ENCODE measurements at regions not wholly inside any gene's neighbourhood (a gene's known extent, or its start where the extent isn't known, plus 50 kb on each side); places are given as distances from the start of the nearest gene placed in this dataset.
A peak's percentile ranks its signal among the peaks of the same experiment; 100 is the strongest.

DNA sequence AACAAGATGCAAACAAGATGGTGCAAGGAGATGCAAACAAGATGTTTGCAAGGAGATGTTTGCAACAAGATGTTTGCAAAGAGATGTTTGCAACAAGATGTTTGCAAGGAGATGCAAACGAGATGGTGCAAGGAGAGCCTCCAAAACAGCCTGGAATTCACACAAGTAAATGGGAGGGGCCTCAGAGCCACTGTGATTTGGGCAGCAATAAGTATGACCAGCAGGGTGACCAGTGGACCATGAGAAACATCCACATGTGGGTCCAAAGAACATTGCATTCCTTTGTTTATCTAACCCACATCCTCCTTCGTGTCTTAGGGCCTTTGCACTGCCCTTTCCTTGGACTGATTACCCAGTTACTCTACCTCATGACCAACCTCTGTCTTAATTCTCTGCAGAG is 162.9 kb downstream of the PLPP3 start:
- POLR2A ChIA-PET: no interaction called here
- no TSS peak for BruUV-seq (replicated peaks)
- intact Hi-C loops (cut with micrococcal nuclease): no loop called here
- Mint-ChIP-seq H3K4me1 (ENCODE audit: insufficient read depth, unreplicated experiment) (no peaks in the 10 kb centered on the region), H3K4me3 (ENCODE audit: unreplicated experiment) (no peak overlapping the region), H3K36me3 (ENCODE audit: insufficient read depth, unreplicated experiment) (no peaks in the 10 kb centered on the region), H3K9me3 (ENCODE audit: unreplicated experiment) (no peaks in the 10 kb centered on the region), H3K27ac (ENCODE audit: low read depth, unreplicated experiment) (no peak overlapping the region), H3K27me3 (ENCODE audit: insufficient read depth, unreplicated experiment) (peaks cover 11% of the 10 kb centered on the region)
- CTCF ChIA-PET: no interaction called here
- TF ChIP-seq, protein P1, sequence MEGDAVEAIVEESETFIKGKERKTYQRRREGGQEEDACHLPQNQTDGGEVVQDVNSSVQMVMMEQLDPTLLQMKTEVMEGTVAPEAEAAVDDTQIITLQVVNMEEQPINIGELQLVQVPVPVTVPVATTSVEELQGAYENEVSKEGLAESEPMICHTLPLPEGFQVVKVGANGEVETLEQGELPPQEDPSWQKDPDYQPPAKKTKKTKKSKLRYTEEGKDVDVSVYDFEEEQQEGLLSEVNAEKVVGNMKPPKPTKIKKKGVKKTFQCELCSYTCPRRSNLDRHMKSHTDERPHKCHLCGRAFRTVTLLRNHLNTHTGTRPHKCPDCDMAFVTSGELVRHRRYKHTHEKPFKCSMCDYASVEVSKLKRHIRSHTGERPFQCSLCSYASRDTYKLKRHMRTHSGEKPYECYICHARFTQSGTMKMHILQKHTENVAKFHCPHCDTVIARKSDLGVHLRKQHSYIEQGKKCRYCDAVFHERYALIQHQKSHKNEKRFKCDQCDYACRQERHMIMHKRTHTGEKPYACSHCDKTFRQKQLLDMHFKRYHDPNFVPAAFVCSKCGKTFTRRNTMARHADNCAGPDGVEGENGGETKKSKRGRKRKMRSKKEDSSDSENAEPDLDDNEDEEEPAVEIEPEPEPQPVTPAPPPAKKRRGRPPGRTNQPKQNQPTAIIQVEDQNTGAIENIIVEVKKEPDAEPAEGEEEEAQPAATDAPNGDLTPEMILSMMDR (IDR thresholded peaks at IDR 0.05; ENCODE audit: unreplicated experiment): no peak
- DNase-seq (ENCODE audit: unreplicated experiment): peak; percentile 14

DNA sequence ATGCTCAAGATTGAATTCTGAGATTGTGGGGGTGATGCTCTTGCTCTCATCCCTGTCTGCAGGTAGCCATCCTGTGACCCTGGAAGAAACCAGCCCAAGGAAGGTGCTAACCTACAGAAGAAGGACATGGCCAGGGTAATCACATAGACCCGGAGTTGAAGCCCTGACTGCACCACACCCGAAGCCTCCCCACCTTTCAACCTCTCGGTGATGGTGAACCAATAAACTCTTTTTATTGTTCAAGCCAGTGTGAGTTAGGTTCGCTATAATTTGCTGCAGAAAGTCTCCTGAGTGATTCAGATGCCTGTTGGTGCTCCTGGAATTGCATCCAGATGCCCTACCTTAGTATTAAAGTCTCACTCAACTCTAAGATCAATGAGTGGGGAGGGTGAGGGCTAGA is 163.6 kb downstream of the PLPP3 start:
- no peak overlapping the region for H3K4me3 Mint-ChIP-seq (ENCODE audit: unreplicated experiment)
- H3K9me3 Mint-ChIP-seq (ENCODE audit: unreplicated experiment): no peaks in the 10 kb centered on the region
- TF ChIP-seq, protein P1 (IDR thresholded peaks at IDR 0.05; ENCODE audit: unreplicated experiment): no peak
- intact Hi-C loops (cut with micrococcal nuclease): no loop called here
- H3K36me3 Mint-ChIP-seq (ENCODE audit: insufficient read depth, unreplicated experiment): no peaks in the 10 kb centered on the region
- ChIA-PET POLR2A (no interaction called here), CTCF (no interaction called here)
- no TSS peak for BruUV-seq (replicated peaks)
- peaks cover 11% of the 10 kb centered on the region for H3K27me3 Mint-ChIP-seq (ENCODE audit: insufficient read depth, unreplicated experiment)
- no peak for DNase-seq (ENCODE audit: unreplicated experiment)
- H3K4me1 Mint-ChIP-seq (ENCODE audit: insufficient read depth, unreplicated experiment): no peaks in the 10 kb centered on the region
- no peak overlapping the region for H3K27ac Mint-ChIP-seq (ENCODE audit: low read depth, unreplicated experiment)

- ChIA-PET POLR2A (no interaction called here), CTCF (interaction anchor here (0.6 to 0.7 kb wide), 2 partner anchors 65 to 1277 kb away, joined by 3 read pairs; no protein-coding TSS in a partner anchor)
- intact Hi-C loops (cut with micrococcal nuclease): no loop called here
- peaks cover 11% of the 10 kb centered on the region for H3K27me3 Mint-ChIP-seq (ENCODE audit: insufficient read depth, unreplicated experiment)
- no peaks in the 10 kb centered on the region for H3K36me3 Mint-ChIP-seq (ENCODE audit: insufficient read depth, unreplicated experiment)
- no TSS peak for BruUV-seq (replicated peaks)
- TF ChIP-seq, protein P1 (IDR thresholded peaks at IDR 0.05; ENCODE audit: unreplicated experiment): no peak
- no peaks in the 10 kb centered on the region for H3K4me1 Mint-ChIP-seq (ENCODE audit: insufficient read depth, unreplicated experiment)
- H3K27ac Mint-ChIP-seq (ENCODE audit: low read depth, unreplicated experiment): no peak overlapping the region
- no peaks in the 10 kb centered on the region for H3K9me3 Mint-ChIP-seq (ENCODE audit: unreplicated experiment)
- DNase-seq (ENCODE audit: unreplicated experiment): no peak
- no peak overlapping the region for H3K4me3 Mint-ChIP-seq (ENCODE audit: unreplicated experiment)
Measured at GRCh38 chr1:56415258-56415657, 164.1 kb downstream of the PLPP3 start.

- TF ChIP-seq, protein P1 (IDR thresholded peaks at IDR 0.05; ENCODE audit: unreplicated experiment): no peak
- BruUV-seq (replicated peaks): no TSS peak
- H3K27ac Mint-ChIP-seq (ENCODE audit: low read depth, unreplicated experiment): no peak overlapping the region
- H3K36me3 Mint-ChIP-seq (ENCODE audit: insufficient read depth, unreplicated experiment): no peaks in the 10 kb centered on the region
- ChIA-PET CTCF (interaction anchor here (0.6 to 0.7 kb wide), 2 partner anchors 66 to 1276 kb away, joined by 3 read pairs; no protein-coding TSS in a partner anchor), POLR2A (no interaction called here)
- H3K27me3 Mint-ChIP-seq (ENCODE audit: insufficient read depth, unreplicated experiment): peaks cover 11% of the 10 kb centered on the region
- H3K4me1 Mint-ChIP-seq (ENCODE audit: insufficient read depth, unreplicated experiment): no peaks in the 10 kb centered on the region
- no peak for DNase-seq (ENCODE audit: unreplicated experiment)
- no peaks in the 10 kb centered on the region for H3K9me3 Mint-ChIP-seq (ENCODE audit: unreplicated experiment)
- intact Hi-C loops (cut with micrococcal nuclease): no loop called here
- H3K4me3 Mint-ChIP-seq (ENCODE audit: unreplicated experiment): no peak overlapping the region
Measured at GRCh38 chr1:56414728-56415224, 164.6 kb downstream of the PLPP3 start.

Measured in MCF 10A (cell line).